Fibroblast of skin of left quadriceps (primary cell): ENCODE measurements at regions not wholly inside any gene's neighbourhood (a gene's known extent, or its start where the extent isn't known, plus 50 kb on each side); places are given as distances from the start of the nearest gene placed in this dataset.
"Not testable (repeated sequence)": the region's sequence is repeated elsewhere in the genome, so short reads cannot be mapped to it uniquely, and the experiment has no call there.

Experiments
- DNase-seq, 2 experiments: peaks; one replicate each; pipeline ENCODE4 v3.0.0-alpha.2; 2013; ENCODE audit warnings: low read depth in 2 of 2

GRCh38 chr2:223180463-223180862 lies 128.5 kb downstream of the KCNE4 start:
- DNase-seq, result no peak

DNA sequence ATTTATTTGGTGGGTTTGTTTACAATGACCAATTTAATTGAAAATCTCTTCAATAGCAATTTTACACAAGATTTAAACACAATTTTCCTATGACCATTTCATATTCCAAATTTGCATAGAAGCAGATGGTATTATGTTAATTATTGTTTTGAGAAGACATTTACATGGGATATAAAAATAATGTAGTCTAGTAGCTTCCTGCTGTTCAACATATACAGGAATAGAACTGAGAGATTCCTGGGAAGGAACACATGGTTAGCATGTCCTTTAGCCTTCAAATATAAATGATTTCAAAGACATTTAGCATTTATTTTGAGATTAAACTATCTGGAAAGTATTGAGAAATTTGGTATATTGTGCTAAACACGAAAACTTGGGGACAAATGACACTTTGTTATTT lies 129.6 kb downstream of the KCNE4 start:
- no peak for DNase-seq

GRCh38 chr2:223182356-223182755 lies 130.4 kb downstream of the KCNE4 start:
- no peak for DNase-seq

- DNase-seq, result no peak
Measured at GRCh38 chr2:223185638-223186037, 133.6 kb downstream of the KCNE4 start.

DNA sequence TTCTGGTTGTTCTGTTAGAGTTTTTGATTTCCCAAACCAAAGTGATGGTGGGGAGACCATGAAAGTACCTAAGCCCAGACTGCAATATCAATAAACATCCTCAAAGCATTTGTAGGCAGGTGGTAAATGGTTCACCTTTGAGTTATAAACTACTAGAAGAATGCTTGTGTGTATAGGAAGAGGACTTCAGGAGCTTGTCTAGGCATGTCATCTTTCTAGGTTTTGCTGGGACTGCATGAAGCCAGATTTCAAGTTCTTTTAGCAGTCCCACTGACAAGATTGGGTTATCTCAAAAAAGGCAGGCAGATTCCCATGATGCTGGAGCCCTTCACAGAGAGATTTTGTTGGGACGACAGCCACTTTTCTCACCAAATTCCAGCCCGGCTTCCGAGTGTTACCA lies 135.3 kb downstream of the KCNE4 start:
- no peak for DNase-seq

DNA sequence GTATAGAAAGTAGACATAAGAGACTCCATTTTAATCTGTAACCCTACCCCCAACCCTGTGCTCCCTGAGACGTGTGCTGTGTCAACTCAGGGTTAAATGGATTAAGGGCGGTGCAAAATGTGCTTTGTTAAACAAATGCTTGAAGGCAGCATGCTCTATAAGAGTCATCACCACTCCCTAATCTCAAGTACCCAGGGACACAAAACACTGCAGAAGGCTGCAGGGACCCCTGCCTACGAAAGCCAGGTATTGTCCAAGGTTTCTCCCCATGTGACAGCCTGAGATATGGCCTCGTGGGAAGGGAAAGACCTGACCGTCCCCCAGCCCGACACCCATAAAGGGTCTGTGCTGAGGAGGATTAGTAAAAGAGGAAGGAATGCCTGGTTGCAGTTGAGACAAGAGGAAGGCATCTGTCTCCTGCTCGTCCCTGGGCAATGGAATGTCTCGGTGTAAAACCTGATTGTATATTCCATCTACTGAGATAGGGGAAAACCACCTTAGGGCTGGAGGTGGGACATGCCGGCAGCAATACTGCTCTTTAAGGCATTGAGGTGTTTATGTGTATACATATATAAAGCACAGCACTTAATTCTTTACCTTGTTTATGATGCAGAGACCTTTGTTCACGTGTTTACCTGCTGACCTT lies 138.7 kb downstream of the KCNE4 start:
- DNase-seq, result not testable (repeated sequence)

DNA sequence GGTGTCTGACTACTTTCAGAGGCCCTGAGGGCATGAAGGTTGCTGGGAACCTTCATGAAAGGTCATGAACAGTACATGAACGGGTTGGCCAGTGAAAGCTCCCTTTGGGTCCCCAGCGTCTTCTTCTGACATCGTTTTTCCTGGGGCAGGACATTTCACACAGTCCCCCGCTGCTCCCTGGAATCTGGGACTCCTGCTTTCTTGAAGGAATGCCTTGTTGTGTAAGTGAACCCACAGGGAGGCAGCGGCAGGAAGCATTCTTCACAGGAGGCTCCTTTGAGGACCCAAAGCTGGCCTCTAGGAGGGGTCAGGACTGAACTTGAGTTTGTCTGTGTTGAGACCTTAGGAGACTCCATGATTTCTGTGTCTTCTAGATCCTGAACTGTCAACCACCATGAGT lies 144.3 kb downstream of the KCNE4 start:
- no peak for DNase-seq

- DNase-seq, result no peak
Measured at GRCh38 chr2:223197046-223197445, 145.1 kb downstream of the KCNE4 start.

DNA sequence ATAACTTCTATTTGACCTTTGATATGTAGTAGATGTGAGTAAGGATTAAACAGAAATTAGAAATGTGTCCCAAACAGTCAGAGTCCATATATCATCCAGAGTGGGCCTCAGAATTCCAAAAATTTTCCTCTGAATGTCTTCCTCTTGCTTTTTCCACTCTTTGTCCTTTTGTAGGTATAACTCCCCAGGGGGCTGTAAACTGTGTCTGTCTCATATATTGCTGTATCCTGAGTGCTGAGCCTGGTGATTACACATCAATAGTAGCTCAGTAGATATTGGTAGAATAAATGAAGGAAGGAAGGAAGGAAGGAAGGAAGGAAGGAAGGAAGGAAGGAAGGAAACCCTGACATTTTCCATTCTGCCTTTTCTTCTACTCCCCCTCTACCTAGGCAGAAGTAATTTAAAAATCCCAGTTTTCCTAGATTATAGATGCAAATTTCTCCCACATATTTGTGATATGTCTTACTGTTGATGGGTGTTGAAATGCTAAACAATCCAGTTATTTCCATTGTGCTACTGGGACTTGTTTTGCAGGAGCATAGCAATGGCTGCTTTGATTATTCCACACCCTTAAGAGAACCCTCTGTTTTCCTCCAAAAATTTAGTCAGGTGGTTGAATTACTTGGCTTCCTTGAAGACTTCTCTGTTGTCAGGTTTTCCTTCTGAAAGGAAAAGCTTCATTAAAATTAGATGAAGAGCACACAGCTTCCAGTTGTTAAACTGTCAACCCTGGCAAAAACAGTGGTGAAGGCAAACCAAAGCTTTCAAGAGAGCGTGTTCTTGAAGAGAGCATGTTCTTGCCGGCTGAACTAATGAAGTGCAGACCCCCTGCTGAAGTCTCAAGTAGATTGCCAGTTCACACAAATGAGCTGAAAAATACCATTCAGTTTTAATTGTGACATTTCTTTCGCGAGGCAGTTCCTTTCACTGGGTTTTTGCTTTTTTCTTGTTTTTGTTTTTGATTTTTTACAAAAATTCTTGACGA lies 147.8 kb downstream of the KCNE4 start:
- DNase-seq, result no peak

DNA sequence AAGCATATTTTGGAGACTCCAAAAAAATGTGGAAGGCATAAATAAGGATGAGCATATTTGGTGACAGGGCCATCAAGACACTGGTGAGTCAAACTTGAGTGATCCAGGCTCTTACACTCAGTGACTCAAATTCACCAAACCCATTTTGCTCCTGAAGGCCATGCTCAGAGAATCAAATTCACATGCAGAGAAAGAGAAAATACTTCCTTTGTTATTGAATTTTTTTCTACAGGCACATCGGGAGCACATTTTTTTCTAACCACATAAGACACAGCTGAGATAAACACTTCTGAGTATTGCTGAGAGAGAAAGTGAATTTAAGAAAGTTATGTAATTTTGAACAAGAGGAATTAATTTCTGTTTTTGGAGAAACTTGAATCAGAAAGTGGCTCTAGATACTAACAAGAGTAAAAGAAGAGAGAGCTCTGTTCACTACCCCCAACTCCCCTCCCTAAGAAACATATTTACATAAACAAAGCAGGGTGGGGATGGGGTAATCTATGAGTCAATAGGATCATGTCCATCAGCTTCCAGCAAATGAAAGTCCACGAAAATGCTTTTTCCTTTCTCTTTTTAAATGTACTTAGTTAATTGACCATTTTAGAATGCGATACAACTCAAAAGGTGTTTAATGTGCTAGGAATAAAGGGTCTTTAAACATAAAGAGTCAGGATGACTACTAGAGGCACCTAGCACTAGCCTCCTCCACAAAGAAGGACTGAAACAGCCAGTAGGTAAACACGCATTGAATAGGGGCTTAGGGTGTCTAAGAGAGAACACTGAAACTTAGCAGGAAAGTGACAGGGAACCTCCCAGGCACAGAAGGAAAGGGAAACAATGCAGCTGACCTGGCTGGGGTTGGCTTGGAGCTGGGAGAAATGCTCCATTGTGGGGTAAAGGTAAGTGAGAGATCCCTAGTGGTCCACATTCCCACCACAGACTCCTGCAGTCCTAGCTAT lies 152.3 kb downstream of the KCNE4 start:
- DNase-seq, result peak; percentile 72 to 74

DNA sequence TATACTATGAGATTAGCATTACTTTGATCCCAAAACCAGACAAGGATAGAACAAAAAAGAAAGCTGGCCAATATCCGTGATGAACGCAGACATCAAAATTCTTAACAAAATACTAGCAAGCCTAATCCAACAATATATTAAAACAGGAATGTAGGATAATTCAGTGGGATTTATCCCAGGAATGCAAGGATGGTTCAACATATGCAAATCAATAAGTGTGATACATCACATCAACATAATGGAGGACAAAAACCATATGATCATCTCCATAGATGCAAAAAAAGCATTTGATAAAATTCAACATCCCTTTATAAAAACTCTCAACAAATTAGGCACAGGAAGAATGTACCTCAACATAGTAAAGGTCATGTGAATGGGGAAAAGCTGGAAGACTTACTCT lies 158.5 kb downstream of the KCNE4 start:
- DNase-seq, result no peak

- no peak for DNase-seq
Measured at GRCh38 chr2:223214394-223215253, 162.6 kb downstream of the KCNE4 start.

DNA sequence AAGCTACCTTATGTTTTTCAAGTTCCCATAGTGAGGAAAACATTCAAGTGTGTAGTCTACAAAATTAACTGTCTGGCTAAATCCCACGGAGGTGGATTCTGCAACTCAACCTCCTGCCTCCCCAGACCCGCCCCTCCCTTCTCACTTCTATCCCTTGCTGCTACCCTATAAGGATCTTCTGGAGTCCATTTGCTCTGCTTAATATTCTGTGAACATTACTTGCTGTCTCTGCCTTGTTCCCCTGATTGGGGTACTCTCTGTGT lies 163.2 kb downstream of the KCNE4 start:
- no peak for DNase-seq

GRCh38 chr2:223217373-223217772 lies 165.4 kb downstream of the KCNE4 start:
- no peak for DNase-seq

DNA sequence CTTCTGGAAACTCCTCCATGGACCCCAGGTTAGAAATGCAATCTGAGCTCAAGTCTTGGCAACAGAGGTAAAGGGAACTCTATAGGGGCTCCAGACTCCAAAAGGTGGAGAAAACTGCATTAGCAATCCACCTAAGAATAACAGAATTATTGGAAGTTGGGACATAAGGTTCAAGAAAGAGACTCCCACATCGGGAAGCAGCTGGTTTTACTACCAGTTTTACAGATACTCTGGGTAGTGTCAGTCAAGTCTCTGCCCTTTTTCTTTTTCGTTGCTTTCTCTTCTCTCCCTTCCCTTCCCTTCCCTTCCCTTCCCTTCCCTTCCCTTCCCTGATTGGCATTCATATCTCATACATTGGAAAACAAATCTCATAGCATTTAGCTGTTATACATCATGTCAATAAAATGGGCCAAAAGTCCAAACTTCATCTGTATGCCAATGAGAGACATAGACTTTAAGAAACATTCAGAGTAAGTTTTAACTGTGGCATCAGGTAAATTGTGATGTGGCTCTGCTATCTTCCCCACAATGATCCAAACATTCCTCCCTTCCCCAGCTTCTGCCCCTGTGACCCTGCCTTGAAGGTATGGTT lies 166.7 kb downstream of the KCNE4 start:
- no peak for DNase-seq

DNA sequence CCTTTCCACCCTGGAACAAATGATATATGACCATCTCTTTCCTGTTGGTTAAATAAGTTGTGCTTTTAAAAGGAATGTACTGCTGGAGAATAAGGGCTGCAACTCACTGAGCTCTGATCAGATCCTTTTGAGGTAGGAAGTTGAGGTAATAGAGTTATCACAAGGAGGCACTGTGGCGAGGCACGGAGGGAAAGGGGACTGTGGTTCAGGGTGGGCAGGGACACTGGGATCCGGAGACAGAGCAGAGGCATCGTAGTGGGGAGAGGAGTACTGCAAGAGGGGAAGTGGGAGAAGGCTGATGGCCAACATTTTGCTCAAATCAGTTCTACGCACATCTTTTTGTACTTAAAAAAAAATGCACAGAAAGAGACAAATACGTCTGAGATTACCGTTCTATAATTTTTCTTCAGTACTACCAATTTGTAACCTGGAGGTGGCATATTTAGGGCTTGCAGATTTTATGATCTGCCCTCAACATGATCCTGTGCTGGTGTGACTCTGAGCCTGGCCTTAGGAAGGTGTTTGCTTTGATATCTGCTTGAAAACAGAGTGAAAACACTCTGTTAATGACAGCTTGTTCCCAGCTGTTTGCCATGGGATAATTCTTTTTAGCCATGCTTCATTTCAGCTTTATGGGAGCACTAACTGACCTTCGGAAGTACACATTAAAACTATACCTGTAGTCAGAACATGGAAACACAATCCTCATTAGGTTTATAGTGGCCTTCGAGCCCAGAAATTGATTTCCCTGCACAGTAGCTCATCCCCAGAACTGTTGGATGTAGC lies 168.1 kb downstream of the KCNE4 start:
- DNase-seq, result no peak

DNA sequence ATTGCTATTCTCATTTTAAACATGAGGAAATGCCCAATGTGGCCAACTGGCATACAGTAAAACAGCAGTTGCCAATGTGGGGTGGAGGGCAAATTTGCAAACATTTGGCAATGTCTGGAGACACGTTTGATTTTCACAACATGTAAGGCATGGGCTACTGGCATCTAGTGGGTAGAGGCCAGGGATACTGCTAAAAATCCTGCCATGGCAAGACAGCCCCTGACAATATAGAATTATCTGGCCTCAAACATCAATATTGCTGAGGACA lies 168.6 kb downstream of the KCNE4 start:
- DNase-seq, result no peak

DNA sequence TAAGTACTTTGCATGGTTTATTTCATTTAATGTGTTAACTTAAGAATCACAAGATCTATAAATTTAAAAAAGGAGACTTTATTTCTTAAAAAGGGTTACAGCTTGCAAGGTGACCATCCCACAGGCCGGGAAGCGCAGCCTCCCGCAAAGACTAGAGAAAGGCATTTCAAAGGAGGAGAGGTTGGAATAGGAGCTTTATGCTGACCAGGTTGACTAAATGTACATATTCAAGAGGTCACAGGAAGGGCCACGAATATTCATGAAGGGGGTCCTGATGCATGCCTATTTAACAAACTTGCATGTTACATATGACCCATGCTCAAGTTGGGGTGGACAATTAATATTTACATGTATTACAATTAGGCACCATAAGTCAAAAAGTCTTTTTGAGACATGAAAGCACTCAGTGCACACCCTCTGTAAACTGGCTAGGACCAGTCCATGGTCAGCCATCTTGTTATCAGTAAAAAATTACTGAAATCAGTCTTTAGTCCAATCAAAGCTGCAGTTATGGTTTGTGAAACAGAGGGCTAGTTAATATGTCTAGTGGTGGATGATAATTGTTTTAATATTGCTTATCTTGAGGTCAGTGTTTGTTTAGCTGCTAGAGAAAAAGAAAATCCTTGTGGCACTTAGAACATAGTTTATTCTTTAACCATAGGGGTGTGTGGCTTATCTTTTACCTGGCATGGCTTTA lies 169.3 kb downstream of the KCNE4 start:
- no peak for DNase-seq

- DNase-seq, result no peak
Measured at GRCh38 chr2:223222397-223222796, 170.4 kb downstream of the KCNE4 start.

DNA sequence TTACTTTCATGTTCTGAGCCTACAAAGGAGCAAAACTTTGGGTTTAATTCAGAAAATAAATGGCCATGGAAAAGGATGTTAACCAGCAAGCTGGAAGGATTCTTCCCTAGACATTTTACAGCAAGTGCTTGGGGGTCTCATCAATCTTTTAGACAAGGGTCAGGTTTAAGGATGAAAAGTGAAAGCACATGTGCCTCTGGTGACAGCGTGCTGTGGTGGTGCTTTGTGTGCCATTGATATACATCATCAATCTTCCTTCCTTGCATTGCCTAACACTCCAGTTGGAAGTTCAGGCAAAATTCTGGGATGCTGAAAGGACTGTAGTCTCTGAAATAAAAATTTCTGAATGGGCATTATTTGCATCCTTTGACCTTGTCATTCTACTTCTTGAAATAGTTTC lies 171.2 kb downstream of the KCNE4 start:
- no peak for DNase-seq
